Stimulated activated naive CD8-positive, alpha-beta T cell treated with anti-CD3 and anti-CD28 coated beads, Interleukin-15, Interleukin-2, amounts not matched to agents 100 ng/mL and 50 ng/mL, for 24 hours (primary cell): ENCODE measurements at regions not wholly inside any gene's neighbourhood (a gene's known extent, or its start where the extent isn't known, plus 50 kb on each side); places are given as distances from the start of the nearest gene placed in this dataset.
"Not testable (repeated sequence)": the region's sequence is repeated elsewhere in the genome, so short reads cannot be mapped to it uniquely, and the experiment has no call there.

ENCODE experiments used
- H3K27ac Mint-ChIP-seq: one replicate; pipeline ENCODE4 v1.8.0; 2021; ENCODE audit warnings: mild to moderate bottlenecking, mixed read lengths
- H3K27me3 Mint-ChIP-seq: one replicate; pipeline ENCODE4 v1.8.0; 2021; ENCODE audit warnings: mixed read lengths
- H3K36me3 Mint-ChIP-seq: one replicate; pipeline ENCODE4 v1.8.0; 2021; ENCODE audit warnings: low read depth, mixed read lengths
- H3K4me1 Mint-ChIP-seq: one replicate; pipeline ENCODE4 v1.8.0; 2021; ENCODE audit warnings: low read depth, mixed read lengths
- H3K4me3 Mint-ChIP-seq: one replicate; pipeline ENCODE4 v1.8.0; 2021; ENCODE audit warnings: mild to moderate bottlenecking, mixed read lengths
- H3K9me3 Mint-ChIP-seq: one replicate; pipeline ENCODE4 v1.8.0; 2021; ENCODE audit warnings: mixed read lengths

DNA sequence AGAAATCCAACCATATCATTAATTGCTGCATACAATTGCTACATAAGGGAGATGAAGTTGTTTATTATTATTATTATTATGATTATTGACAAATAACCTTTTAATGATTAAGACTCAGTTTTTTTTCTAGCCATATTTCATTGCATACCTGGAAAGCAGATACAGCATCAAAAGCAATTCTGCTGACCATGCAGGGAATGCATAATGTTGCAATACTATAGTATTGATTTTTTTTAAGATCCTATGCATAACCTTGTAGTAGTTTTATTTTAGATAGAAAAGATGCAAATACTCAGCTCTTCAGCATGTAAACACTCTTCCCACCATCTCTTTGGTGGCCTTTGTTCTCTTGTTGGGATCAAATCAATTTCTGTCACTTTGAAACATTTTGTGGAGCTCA is 300.9 kb upstream of the MAP3K7 start:
- Mint-ChIP-seq H3K9me3 (peaks cover 1% of the 10 kb centered on the region), H3K4me1 (no peaks in the 10 kb centered on the region)

DNA sequence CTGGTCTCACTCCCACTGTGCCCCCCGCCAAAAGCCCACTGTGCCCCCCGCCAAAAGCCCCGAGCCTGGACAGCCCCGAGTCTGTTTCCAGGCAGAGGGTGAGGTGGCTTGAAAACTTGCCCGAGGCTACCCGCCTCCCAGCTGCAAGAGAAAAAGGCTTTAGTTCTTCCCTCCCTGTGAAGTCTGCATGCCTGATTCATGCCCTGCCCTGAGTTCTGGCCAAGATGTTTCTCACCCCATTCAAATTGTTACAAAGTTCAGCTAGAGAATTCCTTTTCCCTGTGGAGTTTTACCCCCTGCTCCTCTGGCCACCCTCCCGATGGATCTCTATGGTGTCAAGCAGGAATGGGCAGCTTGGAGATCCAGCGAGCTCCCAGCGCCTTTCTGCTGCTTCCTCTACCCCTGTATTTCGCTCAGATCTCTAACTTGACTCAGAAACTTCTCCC is 298.8 kb upstream of the MAP3K7 start:
- H3K27ac Mint-ChIP-seq, result no peak overlapping the region
- H3K4me3 Mint-ChIP-seq, result no peak overlapping the region
- no peaks in the 10 kb centered on the region for H3K4me1 Mint-ChIP-seq
- H3K36me3 Mint-ChIP-seq, result no peaks in the 10 kb centered on the region
- peaks cover 8% of the 10 kb centered on the region for H3K9me3 Mint-ChIP-seq
- H3K27me3 Mint-ChIP-seq, result no peaks in the 10 kb centered on the region

More for the DNA sequence above, 300.9 kb upstream of the MAP3K7 start:
- Mint-ChIP-seq H3K4me3 (no peak overlapping the region), H3K36me3 (no peaks in the 10 kb centered on the region), H3K27ac (no peak overlapping the region), H3K27me3 (no peaks in the 10 kb centered on the region)

DNA sequence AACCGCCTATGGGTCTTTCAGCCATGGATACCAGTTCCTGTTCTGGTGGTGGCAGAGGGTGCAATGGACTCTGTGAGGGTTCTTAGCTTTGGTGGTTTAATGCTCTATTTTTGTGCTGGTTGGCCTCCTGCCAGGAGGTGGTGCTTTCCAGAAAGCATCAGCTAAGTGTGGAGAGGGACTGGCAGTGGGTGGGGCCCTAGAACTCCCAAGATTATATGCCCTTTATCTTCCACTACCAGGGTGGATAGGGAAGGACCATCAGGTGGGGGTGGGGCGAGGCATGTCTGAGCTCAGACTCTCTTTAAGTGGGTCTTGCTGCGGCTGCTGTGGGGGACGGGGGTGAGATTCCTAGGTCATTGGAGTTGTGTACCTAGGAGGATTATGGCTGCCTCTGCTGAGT is 298.3 kb upstream of the MAP3K7 start:
- not testable (repeated sequence) for H3K4me1 Mint-ChIP-seq, H3K36me3 Mint-ChIP-seq, H3K27me3 Mint-ChIP-seq, H3K4me3 Mint-ChIP-seq, H3K27ac Mint-ChIP-seq
- peaks cover 11% of the 10 kb centered on the region for H3K9me3 Mint-ChIP-seq

DNA sequence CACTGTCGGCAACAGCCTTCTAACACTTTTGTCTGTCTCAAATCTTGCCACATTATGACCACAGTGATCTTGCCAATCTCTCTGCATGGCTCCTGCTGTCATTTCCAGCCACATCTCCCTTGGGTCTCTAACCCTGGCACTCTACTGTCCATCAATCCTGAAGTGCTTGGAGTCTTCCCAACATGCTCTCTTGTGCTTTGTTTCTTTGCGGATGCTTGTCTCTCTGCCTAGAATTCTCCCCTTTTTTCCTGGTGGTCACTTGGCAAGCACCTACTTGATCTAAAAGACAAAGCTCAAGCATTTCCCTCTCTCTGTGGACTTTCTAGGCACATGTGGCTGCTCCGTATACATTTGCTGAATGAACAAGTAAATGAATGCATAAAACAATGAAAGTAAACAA is 290.7 kb upstream of the MAP3K7 start:
- Mint-ChIP-seq H3K27ac (no peak overlapping the region), H3K36me3 (no peaks in the 10 kb centered on the region), H3K4me1 (no peaks in the 10 kb centered on the region), H3K9me3 (peaks cover 8% of the 10 kb centered on the region), H3K4me3 (no peak overlapping the region), H3K27me3 (peaks cover 13% of the 10 kb centered on the region)

DNA sequence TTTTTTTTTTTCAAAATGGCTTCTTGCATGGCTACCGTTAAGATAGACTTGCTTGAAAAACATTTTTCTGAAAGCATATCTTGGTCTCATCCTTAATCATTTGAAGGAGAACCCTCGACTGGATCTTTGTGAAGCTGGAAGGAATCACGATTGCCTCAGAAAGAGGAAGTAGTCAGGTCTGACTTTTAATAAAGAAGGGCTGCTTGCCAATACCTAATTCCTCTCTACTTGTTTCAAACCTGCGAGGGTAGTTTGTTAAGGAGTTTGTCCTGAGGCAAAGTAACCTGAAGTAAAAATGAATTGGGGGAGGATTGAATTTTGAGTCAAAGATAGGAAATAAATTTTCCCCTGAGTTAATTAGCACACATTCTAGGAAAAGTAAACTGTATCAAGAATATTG is 288.1 kb upstream of the MAP3K7 start:
- H3K9me3 Mint-ChIP-seq, result no peaks in the 10 kb centered on the region
- H3K27me3 Mint-ChIP-seq, result peaks cover 16% of the 10 kb centered on the region
- no peaks in the 10 kb centered on the region for H3K4me1 Mint-ChIP-seq
- no peaks in the 10 kb centered on the region for H3K36me3 Mint-ChIP-seq
- no peak overlapping the region for H3K4me3 Mint-ChIP-seq
- H3K27ac Mint-ChIP-seq, result no peak overlapping the region

DNA sequence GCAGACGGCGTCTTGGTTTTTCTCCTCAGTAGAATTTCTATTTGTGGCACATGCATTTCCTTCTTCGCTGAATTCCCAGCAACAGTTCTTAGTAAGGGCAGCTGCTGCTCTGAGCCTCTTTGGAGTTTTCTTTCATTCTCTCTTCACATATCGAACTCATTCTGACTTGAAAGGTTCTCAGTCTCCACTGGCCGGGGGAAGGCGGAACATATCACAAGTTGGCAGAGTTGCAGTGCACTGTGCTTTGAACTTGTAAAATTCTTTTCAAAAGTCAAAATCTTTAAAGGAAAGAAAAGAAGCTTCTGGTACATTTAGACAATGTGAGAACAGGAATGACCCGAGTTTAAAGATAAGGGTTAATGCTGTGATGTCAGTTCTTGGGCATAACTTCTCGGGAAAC is 286.1 kb upstream of the MAP3K7 start:
- H3K9me3 Mint-ChIP-seq, result no peaks in the 10 kb centered on the region
- H3K4me3 Mint-ChIP-seq, result no peak overlapping the region
- H3K4me1 Mint-ChIP-seq, result no peaks in the 10 kb centered on the region
- peaks cover 16% of the 10 kb centered on the region for H3K27me3 Mint-ChIP-seq
- no peak overlapping the region for H3K27ac Mint-ChIP-seq
- no peaks in the 10 kb centered on the region for H3K36me3 Mint-ChIP-seq

DNA sequence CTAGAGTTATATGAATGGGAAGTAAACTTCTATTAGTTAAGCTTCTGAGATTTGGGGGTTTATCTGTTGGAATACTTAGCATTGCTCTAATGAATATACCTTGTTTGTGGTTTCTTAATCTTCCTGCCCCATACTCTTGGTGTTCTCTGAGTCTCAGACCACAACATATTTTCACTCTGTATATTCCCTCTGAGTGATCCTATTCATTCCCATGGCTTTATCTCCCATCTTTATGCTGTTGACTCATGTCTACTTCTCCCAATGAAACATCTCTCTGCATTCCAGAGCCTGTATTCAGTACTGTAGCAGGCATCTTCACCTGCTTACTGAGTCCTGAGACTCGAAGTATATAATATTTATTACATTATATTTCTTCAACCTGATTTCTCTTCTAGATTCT is 283.7 kb upstream of the MAP3K7 start:
- Mint-ChIP-seq H3K27ac (no peak overlapping the region), H3K9me3 (no peaks in the 10 kb centered on the region), H3K4me1 (no peaks in the 10 kb centered on the region), H3K36me3 (no peaks in the 10 kb centered on the region), H3K27me3 (peaks cover 11% of the 10 kb centered on the region), H3K4me3 (no peak overlapping the region)

DNA sequence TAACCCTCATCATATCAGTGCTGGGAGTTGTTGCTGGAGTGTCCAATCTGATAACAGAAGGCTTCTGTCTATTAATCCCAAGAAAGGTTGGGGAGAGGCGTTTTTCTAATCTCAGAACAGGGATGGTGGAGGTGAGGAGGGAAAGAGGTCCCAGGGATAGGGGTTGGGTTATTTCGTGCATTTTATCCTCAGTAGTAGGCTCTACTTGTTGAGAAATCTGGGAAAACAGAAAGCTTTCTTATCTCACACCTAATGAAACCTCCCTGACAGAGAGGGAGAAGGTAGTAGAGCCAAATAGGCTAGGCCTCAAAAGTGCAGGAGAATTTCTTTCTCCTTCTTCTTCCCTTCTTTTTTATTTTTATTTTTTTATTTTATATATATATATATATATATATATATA is 281.8 kb upstream of the MAP3K7 start:
- no peaks in the 10 kb centered on the region for H3K36me3 Mint-ChIP-seq
- H3K4me1 Mint-ChIP-seq, result no peaks in the 10 kb centered on the region
- H3K4me3 Mint-ChIP-seq, result no peak overlapping the region
- H3K27ac Mint-ChIP-seq, result no peak overlapping the region
- no peaks in the 10 kb centered on the region for H3K9me3 Mint-ChIP-seq
- peaks cover 10% of the 10 kb centered on the region for H3K27me3 Mint-ChIP-seq

DNA sequence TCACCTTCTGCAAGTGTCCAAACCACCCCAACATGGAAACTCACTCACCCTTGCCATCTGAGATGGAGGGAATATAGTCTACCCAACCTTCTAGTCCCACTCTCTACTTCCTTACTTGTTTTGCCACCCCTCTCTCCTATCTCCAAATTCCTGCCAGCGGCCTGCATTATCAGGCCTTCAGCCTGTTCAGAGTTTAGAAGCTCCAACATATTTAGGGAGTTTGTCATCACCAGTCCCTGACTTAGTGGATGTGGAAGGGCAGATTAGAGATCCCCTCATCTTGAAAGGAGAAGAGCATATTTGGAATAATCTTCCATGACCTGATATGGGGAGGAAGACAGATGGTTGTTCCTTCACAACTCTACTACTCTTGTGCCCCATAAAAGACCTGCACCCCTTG is 281.4 kb upstream of the MAP3K7 start:
- H3K9me3 Mint-ChIP-seq, result no peaks in the 10 kb centered on the region
- H3K27me3 Mint-ChIP-seq, result peaks cover 7% of the 10 kb centered on the region
- H3K36me3 Mint-ChIP-seq, result no peaks in the 10 kb centered on the region
- H3K4me1 Mint-ChIP-seq, result no peaks in the 10 kb centered on the region
- no peak overlapping the region for H3K27ac Mint-ChIP-seq
- H3K4me3 Mint-ChIP-seq, result no peak overlapping the region

DNA sequence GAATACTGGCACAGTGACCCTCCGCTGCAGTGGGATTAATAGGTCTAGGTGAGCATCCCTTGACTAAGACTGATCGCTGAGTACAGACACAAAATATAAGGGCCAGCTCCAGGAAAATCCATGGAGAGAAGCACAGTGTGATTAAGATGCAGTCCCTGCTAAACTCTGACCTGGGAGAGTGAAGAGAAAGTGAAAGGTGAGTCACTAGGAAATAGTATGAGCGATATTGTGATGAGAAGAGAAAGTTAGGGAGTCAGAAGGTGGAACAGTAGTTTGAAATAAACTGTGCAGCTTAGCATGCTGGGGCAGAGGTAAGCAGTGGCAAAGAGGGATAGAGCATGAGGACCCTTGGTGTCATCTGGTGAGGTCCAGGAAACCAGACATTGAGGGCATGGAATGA is 278.6 kb upstream of the MAP3K7 start:
- Mint-ChIP-seq H3K27ac (no peak overlapping the region), H3K9me3 (no peaks in the 10 kb centered on the region), H3K4me1 (no peaks in the 10 kb centered on the region), H3K27me3 (peaks cover 4% of the 10 kb centered on the region), H3K36me3 (no peaks in the 10 kb centered on the region), H3K4me3 (no peak overlapping the region)

DNA sequence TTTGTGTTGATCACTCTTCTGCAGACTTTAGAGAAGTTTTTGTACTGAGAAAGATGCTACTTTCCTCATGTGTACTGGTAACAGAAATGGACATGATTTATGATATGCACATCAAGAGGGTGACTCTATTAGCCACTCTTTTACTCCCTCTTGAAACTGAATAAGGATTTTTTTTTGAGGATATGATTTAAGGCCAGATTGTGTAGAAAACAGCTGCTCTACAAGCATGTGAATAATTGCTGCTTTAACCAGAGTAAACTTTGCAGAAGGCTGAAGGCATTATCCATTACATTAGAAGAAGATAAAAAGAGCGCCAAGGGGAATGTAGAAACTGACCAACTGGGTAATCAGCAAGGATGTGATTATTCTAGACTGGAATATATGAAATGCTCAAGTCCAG is 276.2 kb upstream of the MAP3K7 start:
- Mint-ChIP-seq H3K4me3 (no peak overlapping the region), H3K27me3 (peaks cover 4% of the 10 kb centered on the region), H3K9me3 (no peaks in the 10 kb centered on the region), H3K36me3 (no peaks in the 10 kb centered on the region), H3K4me1 (no peaks in the 10 kb centered on the region), H3K27ac (no peak overlapping the region)

DNA sequence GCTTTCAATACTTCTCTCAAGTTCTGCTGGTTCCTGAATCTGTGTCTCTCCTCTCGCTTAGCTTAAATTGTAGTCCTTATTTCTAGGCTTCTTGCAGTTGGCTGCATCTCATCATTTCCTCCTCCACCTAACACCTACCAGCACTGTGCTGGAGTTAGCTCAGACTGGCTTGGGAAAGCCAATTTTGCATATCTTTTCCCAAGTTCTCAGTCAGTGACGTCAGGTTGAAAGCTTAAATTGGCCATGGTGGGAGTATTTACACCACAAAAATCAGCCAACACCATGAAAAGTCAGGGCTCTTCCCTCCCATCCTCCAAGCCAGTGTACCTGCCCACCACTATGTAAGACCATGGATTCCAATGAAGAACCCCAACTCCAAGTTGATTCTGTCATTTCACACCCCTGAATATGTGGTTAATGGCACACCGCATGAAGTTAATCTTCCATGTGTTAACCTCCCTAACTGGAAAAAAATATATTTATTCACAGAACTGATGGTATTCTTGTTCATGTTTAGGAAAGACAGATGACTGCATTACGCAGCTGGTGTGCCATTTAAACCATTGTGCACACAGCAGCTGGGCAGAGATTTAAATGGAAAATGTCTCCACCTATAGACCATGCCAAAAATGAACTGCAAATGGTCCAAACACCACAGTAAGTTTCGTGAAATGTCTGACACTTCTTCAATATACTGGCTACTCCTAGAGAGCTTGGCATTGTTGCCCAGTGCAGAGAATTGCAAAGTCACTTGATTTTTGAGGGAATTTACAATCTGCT is 274.1 kb upstream of the MAP3K7 start:
- no peak overlapping the region for H3K4me3 Mint-ChIP-seq
- no peaks in the 10 kb centered on the region for H3K9me3 Mint-ChIP-seq
- H3K27me3 Mint-ChIP-seq, result peaks cover 8% of the 10 kb centered on the region
- no peaks in the 10 kb centered on the region for H3K4me1 Mint-ChIP-seq
- no peak overlapping the region for H3K27ac Mint-ChIP-seq
- no peaks in the 10 kb centered on the region for H3K36me3 Mint-ChIP-seq

DNA sequence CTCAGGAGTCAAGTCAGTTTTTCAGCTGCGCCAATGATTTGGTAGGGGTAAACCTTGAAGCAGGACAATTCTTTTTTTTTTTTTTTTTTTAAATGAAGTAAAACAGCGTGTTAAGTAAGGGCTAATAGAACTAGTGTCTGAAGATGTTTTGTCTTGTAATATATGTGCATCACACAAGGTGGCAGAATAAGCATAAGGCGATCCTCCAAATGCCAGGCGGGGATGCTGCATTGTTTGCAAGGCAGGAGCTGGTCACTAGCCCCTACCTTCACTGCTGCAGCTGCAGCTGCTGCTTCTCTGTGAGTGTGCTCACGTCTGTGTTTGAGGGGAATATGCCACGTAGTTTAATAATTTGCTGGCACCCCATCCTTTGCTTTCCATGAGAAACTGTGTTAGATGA is 272.7 kb upstream of the MAP3K7 start:
- peaks cover 13% of the 10 kb centered on the region for H3K27me3 Mint-ChIP-seq
- H3K9me3 Mint-ChIP-seq, result no peaks in the 10 kb centered on the region
- H3K36me3 Mint-ChIP-seq, result no peaks in the 10 kb centered on the region
- no peak overlapping the region for H3K4me3 Mint-ChIP-seq
- H3K4me1 Mint-ChIP-seq, result no peaks in the 10 kb centered on the region
- no peak overlapping the region for H3K27ac Mint-ChIP-seq

DNA sequence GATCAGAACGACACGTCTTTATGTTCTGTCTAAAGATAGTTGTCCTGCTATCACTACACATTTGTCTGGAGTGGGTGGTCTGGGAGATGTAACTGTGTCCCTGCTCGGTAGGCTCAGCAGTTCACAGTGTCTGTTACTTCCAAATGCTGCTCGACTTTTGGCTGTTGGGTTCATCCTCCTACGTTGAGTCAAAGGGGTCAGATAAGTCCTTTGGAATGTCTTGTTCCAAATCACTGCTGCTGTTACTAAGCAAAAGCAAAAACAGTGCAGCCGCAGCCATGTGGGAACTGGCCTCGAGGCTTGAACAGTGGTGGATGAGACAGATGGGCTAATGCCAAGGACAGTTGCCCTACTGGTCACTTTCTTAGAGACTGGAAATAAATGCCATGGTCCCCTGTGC is 272.2 kb upstream of the MAP3K7 start:
- peaks cover 13% of the 10 kb centered on the region for H3K27me3 Mint-ChIP-seq
- H3K9me3 Mint-ChIP-seq, result no peaks in the 10 kb centered on the region

DNA sequence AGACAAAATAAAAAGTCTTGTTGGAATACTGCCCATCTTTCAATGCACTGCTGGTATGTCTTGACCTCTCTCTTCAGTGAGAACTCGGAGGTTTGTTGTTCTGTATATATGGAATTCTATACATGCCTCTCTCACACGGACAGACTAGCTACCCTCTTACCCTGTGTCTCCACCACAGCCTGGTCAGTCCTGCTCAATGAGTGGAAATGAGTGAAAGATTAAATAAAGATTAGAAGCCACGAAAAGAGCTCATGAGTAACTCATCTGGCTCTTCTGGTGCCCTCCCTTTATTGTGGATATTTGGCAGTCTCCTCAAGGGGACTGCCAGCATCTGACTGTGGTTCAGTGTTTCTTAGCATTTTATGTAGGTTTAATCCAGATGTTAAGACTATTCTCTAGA is 262.8 kb upstream of the MAP3K7 start:
- Mint-ChIP-seq H3K9me3 (no peaks in the 10 kb centered on the region), H3K27me3 (peaks cover 14% of the 10 kb centered on the region), H3K4me1 (no peaks in the 10 kb centered on the region), H3K4me3 (no peak overlapping the region), H3K27ac (no peak overlapping the region), H3K36me3 (no peaks in the 10 kb centered on the region)

More for the DNA sequence above, 272.2 kb upstream of the MAP3K7 start:
- no peak overlapping the region for H3K27ac Mint-ChIP-seq
- H3K36me3 Mint-ChIP-seq, result no peaks in the 10 kb centered on the region
- H3K4me3 Mint-ChIP-seq, result no peak overlapping the region
- H3K4me1 Mint-ChIP-seq, result no peaks in the 10 kb centered on the region

DNA sequence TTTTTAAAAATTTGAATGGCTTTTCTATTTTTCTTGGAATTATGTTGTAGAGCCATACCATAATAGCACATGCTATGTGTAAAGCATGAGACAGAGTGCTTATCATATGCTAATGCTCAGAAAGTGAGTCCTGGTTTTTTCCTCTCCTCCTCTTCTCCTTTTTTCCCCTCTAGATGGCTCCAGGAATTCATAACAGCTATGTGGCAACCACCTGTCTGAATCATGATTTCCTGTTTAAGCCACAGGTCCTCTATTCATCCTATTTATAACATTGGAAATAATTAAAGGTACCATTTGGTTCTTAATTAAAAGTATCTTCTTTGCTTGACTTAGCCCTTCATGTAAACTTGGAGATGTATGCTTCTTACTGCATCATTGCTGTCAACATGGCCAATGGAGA is 260.0 kb upstream of the MAP3K7 start:
- H3K4me3 Mint-ChIP-seq, result no peak overlapping the region
- no peak overlapping the region for H3K27ac Mint-ChIP-seq
- H3K27me3 Mint-ChIP-seq, result peaks cover 11% of the 10 kb centered on the region
- no peaks in the 10 kb centered on the region for H3K36me3 Mint-ChIP-seq
- no peaks in the 10 kb centered on the region for H3K4me1 Mint-ChIP-seq
- no peaks in the 10 kb centered on the region for H3K9me3 Mint-ChIP-seq
